ENCODE measurements at regions not wholly inside any gene's neighbourhood (a gene's known extent, or its start where the extent isn't known, plus 50 kb on each side); places are given as distances from the start of the nearest gene placed in this dataset.

GRCh38 chr7:145919712-145920111 is 196.9 kb upstream of the CNTNAP2 start:
- peaks cover 8 to 11% of the 10 kb centered on the region in 2 experiments for H3K9me3 ChIP-seq (ENCODE audit: control insufficient read depth in 1 of 2, insufficient read depth in 1 of 2, low read length in 2 of 2)
- ChIA-PET POLR2A (interaction anchor here (0.6 kb wide), 1 partner anchor 12 kb away, joined by 4 read pairs; no protein-coding TSS in a partner anchor), CTCF (no interaction called here)
- no peaks in the 10 kb centered on the region for H3K36me3 ChIP-seq (ENCODE audit: insufficient read depth, low read length)
- peaks cover 23% of the 10 kb centered on the region for H3K9me3 Mint-ChIP-seq
- no peak for TF ChIP-seq CTCF (IDR thresholded peaks at IDR 0.05)
- no peak overlapping the region for H3K27ac ChIP-seq (ENCODE audit: low read depth in 1 of 2, low read length in 2 of 2)
- ATAC-seq (ENCODE audit: poor library complexity) (no peak), DNase-seq (no peak)
- no peaks in the 10 kb centered on the region for H3K4me1 ChIP-seq (ENCODE audit: insufficient read depth, low read length)
- H3K27me3 Mint-ChIP-seq: no peaks in the 10 kb centered on the region
- no peaks in the 10 kb centered on the region for H3K27me3 ChIP-seq (ENCODE audit: control insufficient read depth in 1 of 2, insufficient read depth in 2 of 2, low read length in 2 of 2)
- H3K36me3 Mint-ChIP-seq (ENCODE audit: low read depth): no peaks in the 10 kb centered on the region
- intact Hi-C loops (cut with DNase I, micrococcal nuclease): no loop called here
- H3K4me3 Mint-ChIP-seq: no peak overlapping the region
- no peak overlapping the region for H3K27ac Mint-ChIP-seq
- no peaks in the 10 kb centered on the region for H3K4me1 Mint-ChIP-seq (ENCODE audit: low read depth)
- no peak overlapping the region for H3K4me3 ChIP-seq (ENCODE audit: low read length)

GRCh38 chr7:145916776-145917175 is 199.8 kb upstream of the CNTNAP2 start:
- Mint-ChIP-seq H3K27me3 (no peaks in the 10 kb centered on the region), H3K36me3 (ENCODE audit: low read depth) (no peaks in the 10 kb centered on the region), H3K4me1 (ENCODE audit: low read depth) (no peaks in the 10 kb centered on the region), H3K9me3 (peaks cover 18% of the 10 kb centered on the region), H3K4me3 (no peak overlapping the region), H3K27ac (no peak overlapping the region)
- DNase-seq (no peak), ATAC-seq (ENCODE audit: poor library complexity) (no peak)
- Histone ChIP-seq H3K36me3 (ENCODE audit: insufficient read depth, low read length) (no peaks in the 10 kb centered on the region), H3K27me3 (ENCODE audit: control insufficient read depth in 1 of 2, insufficient read depth in 2 of 2, low read length in 2 of 2) (no peaks in the 10 kb centered on the region), H3K27ac (ENCODE audit: low read depth in 1 of 2, low read length in 2 of 2) (no peak overlapping the region), H3K4me3 (ENCODE audit: low read length) (no peak overlapping the region), H3K9me3 (ENCODE audit: control insufficient read depth in 1 of 2, insufficient read depth in 1 of 2, low read length in 2 of 2) (peaks cover 8 to 14% of the 10 kb centered on the region in 2 experiments), H3K4me1 (ENCODE audit: insufficient read depth, low read length) (no peaks in the 10 kb centered on the region)
- intact Hi-C loops (cut with DNase I, micrococcal nuclease): no loop called here
- POLR2A ChIA-PET: no interaction called here
- CTCF ChIA-PET: no interaction called here
- no peak for TF ChIP-seq CTCF (IDR thresholded peaks at IDR 0.05)

- Histone ChIP-seq H3K4me1 (ENCODE audit: insufficient read depth, low read length) (no peaks in the 10 kb centered on the region), H3K4me3 (ENCODE audit: low read length) (no peak overlapping the region), H3K9me3 (ENCODE audit: control insufficient read depth in 1 of 2, insufficient read depth in 1 of 2, low read length in 2 of 2) (peaks cover 7 to 14% of the 10 kb centered on the region in 2 experiments), H3K36me3 (ENCODE audit: insufficient read depth, low read length) (no peaks in the 10 kb centered on the region), H3K27me3 (ENCODE audit: control insufficient read depth in 1 of 2, insufficient read depth in 2 of 2, low read length in 2 of 2) (no peaks in the 10 kb centered on the region), H3K27ac (ENCODE audit: low read depth in 1 of 2, low read length in 2 of 2) (no peak overlapping the region)
- ChIA-PET POLR2A (no interaction called here), CTCF (no interaction called here)
- H3K27ac Mint-ChIP-seq: no peak overlapping the region
- no peak for TF ChIP-seq CTCF (IDR thresholded peaks at IDR 0.05)
- ATAC-seq (ENCODE audit: poor library complexity): no peak
- no peaks in the 10 kb centered on the region for H3K27me3 Mint-ChIP-seq
- DNase-seq: no peak
- intact Hi-C loops (cut with DNase I, micrococcal nuclease): no loop called here
- no peak overlapping the region for H3K4me3 Mint-ChIP-seq
- H3K36me3 Mint-ChIP-seq (ENCODE audit: low read depth): no peaks in the 10 kb centered on the region
- no peaks in the 10 kb centered on the region for H3K4me1 Mint-ChIP-seq (ENCODE audit: low read depth)
- peaks cover 18% of the 10 kb centered on the region for H3K9me3 Mint-ChIP-seq
Measured at GRCh38 chr7:145915679-145916078, 200.9 kb upstream of the CNTNAP2 start.
